ENCODE measurements at regions not wholly inside any gene's neighbourhood (a gene's known extent, or its start where the extent isn't known, plus 50 kb on each side); places are given as distances from the start of the nearest gene placed in this dataset.

DNA sequence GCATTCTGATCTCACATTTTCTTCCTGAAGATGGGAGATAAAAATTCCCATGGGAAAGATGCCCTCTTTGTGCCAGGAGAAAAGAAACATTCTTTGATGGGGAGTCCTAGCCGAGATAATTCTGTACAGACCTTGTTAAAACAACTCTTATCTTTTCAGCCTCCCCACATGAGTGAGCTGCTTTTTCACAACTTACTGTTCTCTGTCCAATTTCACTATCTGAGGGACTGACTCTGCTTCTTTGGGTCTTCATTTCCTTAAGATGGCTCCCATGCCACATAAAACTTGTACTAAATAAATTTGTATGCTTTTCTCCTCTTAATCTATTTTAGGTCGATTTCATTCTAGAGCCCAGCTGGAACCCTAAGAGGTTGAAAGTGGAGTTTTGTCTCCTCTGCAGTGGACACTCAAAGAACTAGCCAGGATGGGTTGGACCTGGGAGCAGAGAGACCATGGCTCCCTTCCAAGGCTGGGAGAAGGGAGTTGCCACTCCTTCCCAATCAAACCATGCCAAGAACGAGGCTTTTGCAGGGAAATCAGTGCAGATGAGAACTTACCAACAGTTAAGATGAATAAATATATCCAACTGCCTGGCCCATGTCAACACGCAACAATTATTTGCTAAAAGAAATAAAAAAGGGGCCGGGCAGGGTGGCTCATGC, 285.8 kb upstream of the SULF2 start:
- BruUV-seq (replicated peaks): no TSS peak
- no peaks in the 10 kb centered on the region for H3K4me1 ChIP-seq (ENCODE audit: insufficient read depth, low read length, poor library complexity, severe bottlenecking)
- ChIA-PET POLR2A (ENCODE audit: low non-redundant PET) (no interaction called here), CTCF (no interaction called here)
- H3K36me3 ChIP-seq (ENCODE audit: insufficient read depth, low read length, poor library complexity, severe bottlenecking): no peaks in the 10 kb centered on the region
- no peak overlapping the region for H3K27ac ChIP-seq (ENCODE audit: low read depth, low read length, poor library complexity, severe bottlenecking)
- H3K27me3 ChIP-seq (replicated peaks; ENCODE audit: insufficient read depth, low read depth, low read length, poor library complexity): peaks cover 14% of the 10 kb centered on the region
- no peak for TF ChIP-seq EZH2 (IDR thresholded peaks at IDR 0.05; ENCODE audit: borderline replicate concordance, low read depth, low read length, poor library complexity, severe bottlenecking)
- TF ChIP-seq, protein P1, sequence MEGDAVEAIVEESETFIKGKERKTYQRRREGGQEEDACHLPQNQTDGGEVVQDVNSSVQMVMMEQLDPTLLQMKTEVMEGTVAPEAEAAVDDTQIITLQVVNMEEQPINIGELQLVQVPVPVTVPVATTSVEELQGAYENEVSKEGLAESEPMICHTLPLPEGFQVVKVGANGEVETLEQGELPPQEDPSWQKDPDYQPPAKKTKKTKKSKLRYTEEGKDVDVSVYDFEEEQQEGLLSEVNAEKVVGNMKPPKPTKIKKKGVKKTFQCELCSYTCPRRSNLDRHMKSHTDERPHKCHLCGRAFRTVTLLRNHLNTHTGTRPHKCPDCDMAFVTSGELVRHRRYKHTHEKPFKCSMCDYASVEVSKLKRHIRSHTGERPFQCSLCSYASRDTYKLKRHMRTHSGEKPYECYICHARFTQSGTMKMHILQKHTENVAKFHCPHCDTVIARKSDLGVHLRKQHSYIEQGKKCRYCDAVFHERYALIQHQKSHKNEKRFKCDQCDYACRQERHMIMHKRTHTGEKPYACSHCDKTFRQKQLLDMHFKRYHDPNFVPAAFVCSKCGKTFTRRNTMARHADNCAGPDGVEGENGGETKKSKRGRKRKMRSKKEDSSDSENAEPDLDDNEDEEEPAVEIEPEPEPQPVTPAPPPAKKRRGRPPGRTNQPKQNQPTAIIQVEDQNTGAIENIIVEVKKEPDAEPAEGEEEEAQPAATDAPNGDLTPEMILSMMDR (conservative IDR thresholded peaks at IDR 0.05; ENCODE audit: low read depth, low read length): no peak
- intact Hi-C loops (cut with micrococcal nuclease; ENCODE audit: unreplicated experiment): no loop called here
- no peaks in the 10 kb centered on the region for H3K9me3 ChIP-seq (ENCODE audit: low read depth, low read length, poor library complexity, severe bottlenecking)
- H3K4me3 ChIP-seq (ENCODE audit: low read depth, low read length, poor library complexity, severe bottlenecking): no peak overlapping the region
- no peak for DNase-seq (ENCODE audit: low spot score)

DNA sequence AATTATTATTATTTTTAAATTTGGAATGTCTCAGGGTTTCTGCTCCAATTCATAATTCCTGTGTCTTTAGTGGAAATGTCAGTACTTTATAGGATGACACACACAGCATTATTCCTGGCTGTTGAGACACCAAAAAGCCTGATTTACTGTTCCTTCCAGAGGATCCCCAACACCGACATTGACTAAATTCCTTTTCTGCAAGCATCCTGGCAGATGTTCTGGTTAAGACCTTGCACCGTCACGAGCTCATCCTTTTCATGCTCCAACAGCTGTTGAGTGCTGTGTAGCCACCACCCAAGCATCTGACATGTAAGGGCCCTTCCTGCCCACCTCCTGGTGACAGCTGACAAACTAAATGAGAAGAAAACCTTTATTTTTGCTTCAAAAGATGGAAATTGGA, 284.3 kb upstream of the SULF2 start:
- no peak for DNase-seq (ENCODE audit: low spot score)
- TF ChIP-seq, protein P1 (conservative IDR thresholded peaks at IDR 0.05; ENCODE audit: low read depth, low read length): no peak
- TF ChIP-seq EZH2 (IDR thresholded peaks at IDR 0.05; ENCODE audit: borderline replicate concordance, low read depth, low read length, poor library complexity, severe bottlenecking): no peak
- Histone ChIP-seq H3K4me1 (ENCODE audit: insufficient read depth, low read length, poor library complexity, severe bottlenecking) (no peaks in the 10 kb centered on the region), H3K27me3 (replicated peaks; ENCODE audit: insufficient read depth, low read depth, low read length, poor library complexity) (peaks cover 9% of the 10 kb centered on the region), H3K4me3 (ENCODE audit: low read depth, low read length, poor library complexity, severe bottlenecking) (no peak overlapping the region), H3K36me3 (ENCODE audit: insufficient read depth, low read length, poor library complexity, severe bottlenecking) (no peaks in the 10 kb centered on the region), H3K9me3 (ENCODE audit: low read depth, low read length, poor library complexity, severe bottlenecking) (no peaks in the 10 kb centered on the region), H3K27ac (ENCODE audit: low read depth, low read length, poor library complexity, severe bottlenecking) (no peak overlapping the region)
- intact Hi-C loops (cut with micrococcal nuclease; ENCODE audit: unreplicated experiment): no loop called here
- BruUV-seq (replicated peaks): no TSS peak
- ChIA-PET CTCF (no interaction called here), POLR2A (ENCODE audit: low non-redundant PET) (no interaction called here)

DNA sequence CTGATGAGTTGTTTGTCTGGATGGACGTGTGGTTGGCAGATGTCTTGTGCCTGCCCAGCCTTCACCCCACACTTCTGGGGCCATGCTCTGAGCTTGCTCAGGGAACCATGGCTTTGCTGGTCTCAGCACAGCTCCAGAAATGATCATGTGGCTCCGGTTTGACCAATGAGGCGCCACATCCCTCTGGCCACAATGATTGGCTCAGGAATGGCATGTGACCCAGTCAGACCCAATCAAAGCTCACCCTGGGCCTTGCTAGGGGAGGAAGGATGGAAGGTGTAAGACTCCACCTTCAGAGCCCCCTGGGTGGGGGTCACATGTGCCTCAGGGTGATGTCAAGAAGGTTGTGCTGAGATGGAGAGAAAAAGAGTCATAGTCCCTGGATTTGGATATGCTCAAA, 281.6 kb upstream of the SULF2 start:
- BruUV-seq (replicated peaks): no TSS peak
- no peak for DNase-seq (ENCODE audit: low spot score)
- TF ChIP-seq, protein P1 (conservative IDR thresholded peaks at IDR 0.05; ENCODE audit: low read depth, low read length): no peak
- no peak for TF ChIP-seq EZH2 (IDR thresholded peaks at IDR 0.05; ENCODE audit: borderline replicate concordance, low read depth, low read length, poor library complexity, severe bottlenecking)
- Histone ChIP-seq H3K27ac (ENCODE audit: low read depth, low read length, poor library complexity, severe bottlenecking) (no peak overlapping the region), H3K4me3 (ENCODE audit: low read depth, low read length, poor library complexity, severe bottlenecking) (no peak overlapping the region), H3K9me3 (ENCODE audit: low read depth, low read length, poor library complexity, severe bottlenecking) (no peaks in the 10 kb centered on the region), H3K4me1 (ENCODE audit: insufficient read depth, low read length, poor library complexity, severe bottlenecking) (no peaks in the 10 kb centered on the region), H3K27me3 (replicated peaks; ENCODE audit: insufficient read depth, low read depth, low read length, poor library complexity) (peaks cover 9% of the 10 kb centered on the region), H3K36me3 (ENCODE audit: insufficient read depth, low read length, poor library complexity, severe bottlenecking) (no peaks in the 10 kb centered on the region)
- ChIA-PET POLR2A (ENCODE audit: low non-redundant PET) (no interaction called here), CTCF (interaction anchor here (0.6 kb wide), 1 partner anchor 748 kb away, joined by 7 read pairs; no protein-coding TSS in a partner anchor)
- intact Hi-C loops (cut with micrococcal nuclease; ENCODE audit: unreplicated experiment): no loop called here

Measured in A673 (cell line).